Tibial nerve (tissue), 4 donors: ENCODE measurements at regions not wholly inside any gene's neighbourhood (a gene's known extent, or its start where the extent isn't known, plus 50 kb on each side); places are given as distances from the start of the nearest gene placed in this dataset.

Experiments used
- CTCF ChIP-seq, 5 experiments: fragments of 200-600 bp in 3 of 5; fragments of 450-650 bp in 2 of 5; sonication (generic) in 3 of 5; IDR thresholded peaks; one replicate each; pipeline ENCODE4 v1.5.1; 2016 to 2019; ENCODE audit warnings: antibody characterized with exemption in 5 of 5, mild to moderate bottlenecking in 3 of 5, moderate library complexity in 2 of 5
- EP300 ChIP-seq, 2 donors: sonication (generic); formaldehyde crosslinking; IDR thresholded peaks; one replicate each; pipeline ENCODE4 v1.6.1; 2017; ENCODE audit warnings: antibody characterized with exemption in 2 of 2, mild to moderate bottlenecking in 1 of 2
- POLR2A ChIP-seq, 2 donors: fragments of 450-650 bp; IDR thresholded peaks; one replicate each; pipeline ENCODE4 v1.6.1; 2017; ENCODE audit warnings: antibody characterized with exemption in 2 of 2, mild to moderate bottlenecking in 2 of 2, moderate library complexity in 2 of 2

- TF ChIP-seq CTCF (IDR thresholded peaks at IDR 0.05) (no peak), POLR2A (IDR thresholded peaks at IDR 0.05) (no peak), EP300 (IDR thresholded peaks at IDR 0.05) (no peak)
Observed at GRCh38 chr18:54532962-54533361, 58.1 kb upstream of the DYNAP start.
